H1 (cell line): ENCODE measurements at regions not wholly inside any gene's neighbourhood (a gene's known extent, or its start where the extent isn't known, plus 50 kb on each side); places are given as distances from the start of the nearest gene placed in this dataset.

ENCODE experiments used
- CTCF ChIA-PET: fragments of 300-600 bp; sonication (Branson Sonifier 250); formaldehyde crosslinking; loops from one replicate; lab custom pipeline; 2021; ENCODE audit not compliant: partially characterized antibody; lab: Charles Lee
- POLR2A ChIA-PET: fragments of 300-600 bp; sonication (Branson Sonifier 250); formaldehyde crosslinking; loops from one replicate; lab custom pipeline; 2021; ENCODE audit warnings: inconsistent platforms; ENCODE audit not compliant: partially characterized antibody; lab: Charles Lee
- DNase-seq, 2 experiments: peaks; one replicate each; pipeline versions ENCODE4 v3.0.0 to v3.0.0-alpha.2; 2010 to 2022; ENCODE audit warnings: low spot score in 2 of 2, low read depth in 1 of 2, mixed read lengths in 1 of 2
- FAIRE-seq: peaks from 2 replicates; lab custom pipeline; 2011; peaks lifted over from hg19 to GRCh38; lab: Jason Lieb, UNC
- H2AFZ ChIP-seq: 2 replicates; pipeline ENCODE4 v1.8.1; 2012; ENCODE audit warnings: low read length, inconsistent platforms
- H2AK5ac ChIP-seq: 2 replicates; pipeline ENCODE4 v1.6.1; 2013; ENCODE audit warnings: low read depth, low read length
- H2BK120ac ChIP-seq: replicated peaks from 2 replicates; pipeline ENCODE3; 2013; ENCODE audit warnings: low read depth, low read length, inconsistent platforms
- H2BK12ac ChIP-seq: 2 replicates; pipeline ENCODE4 v1.6.1; 2013; ENCODE audit warnings: low read depth, low read length
- H2BK15ac ChIP-seq: 2 replicates; pipeline ENCODE4 v1.6.1; 2013; ENCODE audit warnings: low read length
- H2BK20ac ChIP-seq: 2 replicates; pipeline ENCODE4 v1.6.1; 2013; ENCODE audit warnings: low read length
- H2BK5ac ChIP-seq: 2 replicates; pipeline ENCODE4 v1.6.1; 2013; ENCODE audit warnings: low read depth, low read length
- H3K14ac ChIP-seq: 2 replicates; pipeline ENCODE4 v1.6.1; 2013; ENCODE audit warnings: inconsistent platforms; ENCODE audit not compliant: insufficient read length
- H3K18ac ChIP-seq: 2 replicates; pipeline ENCODE4 v1.6.1; 2013; ENCODE audit warnings: low read length; ENCODE audit errors: extremely low read depth
- H3K23ac ChIP-seq: 2 replicates; pipeline ENCODE4 v1.6.1; 2013; ENCODE audit warnings: inconsistent platforms; ENCODE audit not compliant: insufficient read length
- H3K23me2 ChIP-seq: 2 replicates; pipeline ENCODE4 v1.6.1; 2013; ENCODE audit warnings: low read depth, low read length
- H3K27ac ChIP-seq: 2 replicates; pipeline ENCODE4 v1.6.1; 2011; ENCODE audit warnings: low read depth, low read length, inconsistent platforms
- H3K27me3 ChIP-seq, 4 experiments: replicated peaks in 1 of 4; 1 replicate in 1 of 4; 2 replicates in 3 of 4; pipeline versions ENCODE4 v1.6.1 to v1.8.1; 2011 to 2013; ENCODE audit warnings: low read length in 3 of 4, mild to moderate bottlenecking in 3 of 4, inconsistent platforms in 2 of 4, mixed read lengths in 2 of 4, moderate library complexity in 1 of 4; ENCODE audit not compliant: control insufficient read depth in 3 of 4, insufficient read depth in 3 of 4; ENCODE audit errors: extremely low read depth in 1 of 4
- H3K36me3 ChIP-seq, 4 experiments: 2 replicates each; pipeline versions ENCODE4 v1.6.1 to v1.8.1; 2011 to 2013; ENCODE audit warnings: mild to moderate bottlenecking in 4 of 4, low read length in 3 of 4, moderate library complexity in 2 of 4, control low read depth in 1 of 4, inconsistent platforms in 1 of 4; ENCODE audit not compliant: insufficient read depth in 4 of 4, control insufficient read depth in 2 of 4
- H3K4ac ChIP-seq: replicated peaks from 2 replicates; pipeline ENCODE3; 2013; ENCODE audit warnings: low read length, low read depth, mixed read lengths, inconsistent platforms; ENCODE audit not compliant: insufficient read length
- H3K4me1 ChIP-seq, 4 experiments: replicated peaks in 1 of 4; 1 replicate in 1 of 4; 2 replicates in 3 of 4; pipeline versions ENCODE4 v1.6.1 to v1.8.1; 2011 to 2013; ENCODE audit warnings: low read length in 3 of 4, inconsistent platforms in 2 of 4, mixed read lengths in 1 of 4; ENCODE audit not compliant: insufficient read depth in 4 of 4, control insufficient read depth in 3 of 4
- H3K4me2 ChIP-seq, 2 experiments: 2 replicates each; pipeline versions ENCODE4 v1.6.1 to v1.8.1; 2011 to 2013; ENCODE audit warnings: low read depth in 2 of 2, low read length in 2 of 2, control low read depth in 1 of 2, inconsistent platforms in 1 of 2, mild to moderate bottlenecking in 1 of 2; ENCODE audit not compliant: insufficient read depth in 1 of 2
- H3K4me3 ChIP-seq, 4 experiments: fragments of 200-600, 300-600 bp in 1 of 4; sonication (generic), shearing (Covaris generic), sonication (Bioruptor Twin) in 1 of 4; 2 replicates each; pipeline versions ENCODE4 v1.5.1 to v1.8.1; 2011 to 2016; ENCODE audit warnings: low read length in 4 of 4, low read depth in 3 of 4, control low read depth in 2 of 4, inconsistent platforms in 2 of 4, mild to moderate bottlenecking in 2 of 4, mixed read lengths in 1 of 4, moderate library complexity in 1 of 4; ENCODE audit not compliant: insufficient read depth in 2 of 4; ENCODE audit errors: extremely low read depth in 1 of 4
- H3K56ac ChIP-seq: replicated peaks from 2 replicates; pipeline ENCODE3; 2013; ENCODE audit warnings: low read depth, mild to moderate bottlenecking, mixed read lengths, low read length, inconsistent platforms; ENCODE audit not compliant: insufficient read length
- H3K79me1 ChIP-seq: 2 replicates; pipeline ENCODE4 v1.6.1; 2013; ENCODE audit warnings: low read depth, low read length, control low read depth
- H3K79me2 ChIP-seq, 2 experiments: 2 replicates each; pipeline versions ENCODE4 v1.6.1 to v1.8.1; 2012 to 2013; ENCODE audit warnings: low read length in 2 of 2, mild to moderate bottlenecking in 2 of 2, inconsistent platforms in 1 of 2; ENCODE audit not compliant: insufficient read depth in 2 of 2, control insufficient read depth in 1 of 2
- H3K9ac ChIP-seq, 4 experiments: replicated peaks in 1 of 4; 1 replicate in 1 of 4; 2 replicates in 3 of 4; pipeline versions ENCODE4 v1.6.1 to v1.8.1; 2011 to 2013; ENCODE audit warnings: low read depth in 3 of 4, low read length in 3 of 4, control low read depth in 2 of 4, mild to moderate bottlenecking in 2 of 4, moderate library complexity in 2 of 4, inconsistent platforms in 1 of 4; ENCODE audit errors: extremely low read depth in 1 of 4
- H3K9me3 ChIP-seq, 2 experiments: 2 replicates each; pipeline versions ENCODE4 v1.6.1 to v1.8.1; 2012 to 2013; ENCODE audit warnings: mild to moderate bottlenecking in 2 of 2, moderate library complexity in 2 of 2, control low read depth in 1 of 2, inconsistent platforms in 1 of 2, low read depth in 1 of 2, low read length in 1 of 2, mixed read lengths in 1 of 2; ENCODE audit not compliant: insufficient read depth in 2 of 2
- H4K20me1 ChIP-seq, 2 experiments: replicated peaks in 1 of 2; 2 replicates each; pipeline versions ENCODE3 to v1.8.1; 2011 to 2013; ENCODE audit warnings: inconsistent platforms in 2 of 2, low read length in 2 of 2, mild to moderate bottlenecking in 1 of 2; ENCODE audit not compliant: insufficient read depth in 2 of 2, control insufficient read depth in 1 of 2
- H4K5ac ChIP-seq: 2 replicates; pipeline ENCODE4 v1.6.1; 2013; ENCODE audit warnings: low read length, low read depth, mixed read lengths, inconsistent platforms; ENCODE audit not compliant: insufficient read length
- H4K8ac ChIP-seq: 2 replicates; pipeline ENCODE4 v1.8.0; 2013; ENCODE audit warnings: mild to moderate bottlenecking, moderate library complexity, low read length, inconsistent platforms; ENCODE audit not compliant: insufficient read depth; ENCODE audit errors: extremely low read depth
- H4K91ac ChIP-seq: replicated peaks from 2 replicates; pipeline ENCODE3; 2013; ENCODE audit warnings: low read length, mixed read lengths, inconsistent platforms; ENCODE audit not compliant: insufficient read length
- ASH2L ChIP-seq: fragments of 200-600, 300-600 bp; sonication (generic); IDR thresholded peaks from one replicate; pipeline ENCODE4 v1.7.1; 2017; ENCODE audit warnings: low read length
- CHD1 ChIP-seq: IDR thresholded peaks from 2 replicates; pipeline ENCODE4 v1.6.1; 2012; ENCODE audit warnings: low read depth, low read length, improper control_type of control experiment
- CREB1 ChIP-seq: IDR thresholded peaks from 2 replicates; pipeline ENCODE4 v1.6.1; 2012; ENCODE audit warnings: inconsistent platforms
- GTF2F1 ChIP-seq: IDR thresholded peaks from 2 replicates; pipeline ENCODE4 v1.6.1; 2012; ENCODE audit warnings: low read depth, low read length, improper control_type of control experiment, borderline replicate concordance
- KDM1A ChIP-seq: fragments of 200-600, 300-600 bp; sonication (generic); IDR thresholded peaks from 2 replicates; pipeline ENCODE4 v1.7.1; 2016; ENCODE audit warnings: mild to moderate bottlenecking, low read length, borderline replicate concordance
- MAFK ChIP-seq: IDR thresholded peaks from 2 replicates; pipeline ENCODE4 v1.6.1; 2012; ENCODE audit warnings: low read depth, mild to moderate bottlenecking, improper control_type of control experiment, low read length
- PHF8 ChIP-seq: fragments of 200-600 bp; sonication (generic); conservative IDR thresholded peaks from 2 replicates; pipeline ENCODE4 v1.7.1; 2012; ENCODE audit warnings: low read depth, mild to moderate bottlenecking, inconsistent platforms, low read length, moderate library complexity
- POU5F1 ChIP-seq: IDR thresholded peaks from 2 replicates; pipeline ENCODE4 v1.6.1; 2011; ENCODE audit warnings: low read depth, mild to moderate bottlenecking, low read length, moderate library complexity
- RFX5 ChIP-seq: IDR thresholded peaks from 2 replicates; pipeline ENCODE4 v1.6.1; 2011; ENCODE audit warnings: low read depth, low read length, improper control_type of control experiment, borderline replicate concordance
- RXRA ChIP-seq: IDR thresholded peaks from 2 replicates; pipeline ENCODE4 v1.6.1; 2011; ENCODE audit warnings: low read depth, mild to moderate bottlenecking, low read length, moderate library complexity; ENCODE audit not compliant: insufficient read depth
- SIX5 ChIP-seq: IDR thresholded peaks from 2 replicates; pipeline ENCODE4 v1.6.1; 2011; ENCODE audit warnings: mild to moderate bottlenecking, low read depth, low read length
- SP1 ChIP-seq: IDR thresholded peaks from 2 replicates; pipeline ENCODE4 v1.6.1; 2011; ENCODE audit warnings: low read depth, low read length
- ZNF274 ChIP-seq: IDR thresholded peaks from 2 replicates; pipeline ENCODE4 v1.7.0; 2012; ENCODE audit warnings: low read length, borderline replicate concordance; ENCODE audit errors: extremely low read depth
- WGBS, 2 experiments: shearing (Covaris generic) in 1 of 2; methylation state at CpG; one replicate each; pipeline versions ENCODE4 v1.1.6 to v1.1.7; 2013 to 2015; ENCODE audit warnings: low lambda C conversion rate in 2 of 2, mixed read lengths in 2 of 2, inconsistent platforms in 1 of 2, low coverage in 1 of 2, missing lambda C conversion rate in 1 of 2; ENCODE audit not compliant: insufficient replicate concordance in 2 of 2, insufficient coverage in 1 of 2, insufficient read length in 1 of 2; ENCODE audit errors: extremely low coverage in 1 of 2, missing lambda C conversion rate in 1 of 2; 5-methylcytosine and 5-hydroxymethylcytosine counted together

GRCh38 chr7:156022483-156023459, 210.5 kb upstream of the SHH start:
- H2AK5ac ChIP-seq = no peak overlapping the region; the same call in 1 of the 2 replicates
- no peaks in the 10 kb centered on the region for H3K36me3 ChIP-seq
- no peaks in the 10 kb centered on the region for H3K9me3 ChIP-seq
- H3K4me1 ChIP-seq = no peaks in the 10 kb centered on the region; a peak in 1 of 7 replicates
- peak in 1 of 2 experiments; percentile 17 for DNase-seq
- H2BK20ac ChIP-seq = no peak overlapping the region
- no peaks in the 10 kb centered on the region for H3K79me2 ChIP-seq
- H3K4me2 ChIP-seq = no peak overlapping the region
- no peak overlapping the region for H2BK5ac ChIP-seq
- H2BK12ac ChIP-seq = no peak overlapping the region
- H2BK120ac ChIP-seq = no peak overlapping the region
- no peak overlapping the region for H3K9ac ChIP-seq
- H2BK15ac ChIP-seq = no peak overlapping the region
- H4K20me1 ChIP-seq = no peaks in the 10 kb centered on the region
- no peaks in the 10 kb centered on the region for H3K79me1 ChIP-seq
- no peak overlapping the region for H3K27ac ChIP-seq
- 90% methylated on average over 25 of the region's 26 CpGs; no CpG with 5 or more reads in 1 of the 2 experiments for WGBS, 2 experiments
- ChIA-PET CTCF (no interaction called here), POLR2A (no interaction called here)
- no peak overlapping the region for H3K23ac ChIP-seq
- H3K23me2 ChIP-seq = peaks cover 2% of the 10 kb centered on the region; the same call in 1 of the 2 replicates
- H3K4ac ChIP-seq = no peak overlapping the region
- FAIRE-seq = no peak
- peak overlapping the region; percentile 53 for H4K91ac ChIP-seq
- no peak overlapping the region for H3K14ac ChIP-seq
- no peak overlapping the region for H2AFZ ChIP-seq
- H3K18ac ChIP-seq = no peak overlapping the region
- no peak overlapping the region for H3K4me3 ChIP-seq
- H3K56ac ChIP-seq = no peak overlapping the region
- H3K27me3 ChIP-seq = no peaks in the 10 kb centered on the region; a peak in 1 of 7 replicates
- H4K8ac ChIP-seq = no peak overlapping the region
- no peak overlapping the region for H4K5ac ChIP-seq
- TF ChIP-seq RXRA (no peak), PHF8 (no peak), KDM1A (no peak), SP1 (no peak), SIX5 (no peak), CREB1 (no peak), RFX5 (no peak), CHD1 (no peak), ZNF274 (no peak), ASH2L (no peak), MAFK (no peak), GTF2F1 (no peak), POU5F1 (no peak)
